ENCODE measurements at regions not wholly inside any gene's neighbourhood (a gene's known extent, or its start where the extent isn't known, plus 50 kb on each side); places are given as distances from the start of the nearest gene placed in this dataset.

DNA sequence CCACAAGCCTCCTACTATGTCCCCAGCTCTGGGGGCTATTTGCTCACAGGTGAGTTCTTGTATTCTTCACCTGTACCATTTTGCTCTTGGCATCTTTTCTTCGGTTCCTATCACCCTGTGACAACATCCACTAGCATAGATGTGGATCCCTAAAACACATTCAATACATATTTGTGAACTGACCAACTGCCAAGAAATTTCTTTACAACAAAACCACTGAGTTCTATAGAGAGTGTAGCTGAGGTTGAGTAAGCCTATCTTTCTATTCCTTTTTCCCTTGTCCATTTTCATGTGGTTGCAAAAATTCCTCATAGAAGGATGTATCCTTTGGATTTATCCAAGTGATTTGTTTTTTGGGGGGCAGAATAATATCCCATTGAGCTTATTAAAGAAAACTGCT lies 192.7 kb upstream of the ITGA4 start:
- H3K36me3 ChIP-seq (ENCODE audit: control insufficient read depth in 4 of 4, insufficient read depth in 3 of 4, low read depth in 1 of 4, low read length in 3 of 4): no peaks in the 10 kb centered on the region
- 67% methylated on average over 1 of the region's 1 CpG for WGBS
- H3K4me1 ChIP-seq (ENCODE audit: control insufficient read depth in 4 of 4, insufficient read depth in 4 of 4, low read length in 3 of 4): no peaks in the 10 kb centered on the region
- H3K27ac ChIP-seq (ENCODE audit: low read depth in 1 of 2, low read length in 2 of 2): no peak overlapping the region
- TF ChIP-seq RAD21 (IDR thresholded peaks at IDR 0.05) (no peak), HNF4A (conservative IDR thresholded peaks at IDR 0.05) (no peak), FOXA2 (IDR thresholded peaks at IDR 0.05) (no peak), GABPA (IDR thresholded peaks at IDR 0.05 in 1 of 2, conservative IDR thresholded peaks at IDR 0.05 in 1 of 2) (no peak), HNF4G (IDR thresholded peaks at IDR 0.05) (no peak)
- TF ChIP-seq, protein P1, sequence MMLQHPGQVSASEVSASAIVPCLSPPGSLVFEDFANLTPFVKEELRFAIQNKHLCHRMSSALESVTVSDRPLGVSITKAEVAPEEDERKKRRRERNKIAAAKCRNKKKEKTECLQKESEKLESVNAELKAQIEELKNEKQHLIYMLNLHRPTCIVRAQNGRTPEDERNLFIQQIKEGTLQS (IDR thresholded peaks at IDR 0.05): no peak
- no peak overlapping the region for H3K9ac ChIP-seq (ENCODE audit: low read depth in 1 of 2, low read length in 2 of 2)
- H3K4me3 ChIP-seq (ENCODE audit: low read depth in 1 of 3, low read length in 3 of 3): no peak overlapping the region
- DNase-seq (ENCODE audit: low spot score): no peak
- no peaks in the 10 kb centered on the region for H3K9me3 ChIP-seq (ENCODE audit: control insufficient read depth in 4 of 4, low read length in 3 of 4)
- no peaks in the 10 kb centered on the region for H3K27me3 ChIP-seq (ENCODE audit: control insufficient read depth in 4 of 4, insufficient read depth in 4 of 4, low read length in 3 of 4)

DNA sequence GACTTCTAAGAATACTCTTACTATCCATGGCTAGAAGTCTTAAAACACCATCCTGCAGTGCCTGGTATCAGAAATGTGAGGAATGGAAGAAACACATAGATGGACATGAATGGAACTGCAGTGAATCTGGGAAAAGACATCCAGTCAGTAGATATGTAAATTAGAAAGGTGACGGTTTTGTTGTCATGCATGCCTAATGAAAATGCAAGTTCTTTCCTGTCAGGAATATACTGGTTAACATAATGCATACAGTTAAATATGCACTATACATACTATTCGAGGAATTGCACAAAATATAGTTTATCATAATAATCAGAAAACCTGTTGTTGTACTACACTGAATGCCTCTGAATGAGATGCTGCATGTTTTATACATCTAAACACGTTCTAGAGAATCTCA lies 190.6 kb upstream of the ITGA4 start:
- WGBS: 71% methylated on average over 3 of the region's 3 CpGs
- DNase-seq (ENCODE audit: low spot score): no peak
- TF ChIP-seq, protein P2, sequence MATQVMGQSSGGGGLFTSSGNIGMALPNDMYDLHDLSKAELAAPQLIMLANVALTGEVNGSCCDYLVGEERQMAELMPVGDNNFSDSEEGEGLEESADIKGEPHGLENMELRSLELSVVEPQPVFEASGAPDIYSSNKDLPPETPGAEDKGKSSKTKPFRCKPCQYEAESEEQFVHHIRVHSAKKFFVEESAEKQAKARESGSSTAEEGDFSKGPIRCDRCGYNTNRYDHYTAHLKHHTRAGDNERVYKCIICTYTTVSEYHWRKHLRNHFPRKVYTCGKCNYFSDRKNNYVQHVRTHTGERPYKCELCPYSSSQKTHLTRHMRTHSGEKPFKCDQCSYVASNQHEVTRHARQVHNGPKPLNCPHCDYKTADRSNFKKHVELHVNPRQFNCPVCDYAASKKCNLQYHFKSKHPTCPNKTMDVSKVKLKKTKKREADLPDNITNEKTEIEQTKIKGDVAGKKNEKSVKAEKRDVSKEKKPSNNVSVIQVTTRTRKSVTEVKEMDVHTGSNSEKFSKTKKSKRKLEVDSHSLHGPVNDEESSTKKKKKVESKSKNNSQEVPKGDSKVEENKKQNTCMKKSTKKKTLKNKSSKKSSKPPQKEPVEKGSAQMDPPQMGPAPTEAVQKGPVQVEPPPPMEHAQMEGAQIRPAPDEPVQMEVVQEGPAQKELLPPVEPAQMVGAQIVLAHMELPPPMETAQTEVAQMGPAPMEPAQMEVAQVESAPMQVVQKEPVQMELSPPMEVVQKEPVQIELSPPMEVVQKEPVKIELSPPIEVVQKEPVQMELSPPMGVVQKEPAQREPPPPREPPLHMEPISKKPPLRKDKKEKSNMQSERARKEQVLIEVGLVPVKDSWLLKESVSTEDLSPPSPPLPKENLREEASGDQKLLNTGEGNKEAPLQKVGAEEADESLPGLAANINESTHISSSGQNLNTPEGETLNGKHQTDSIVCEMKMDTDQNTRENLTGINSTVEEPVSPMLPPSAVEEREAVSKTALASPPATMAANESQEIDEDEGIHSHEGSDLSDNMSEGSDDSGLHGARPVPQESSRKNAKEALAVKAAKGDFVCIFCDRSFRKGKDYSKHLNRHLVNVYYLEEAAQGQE (IDR thresholded peaks at IDR 0.05): no peak
- TF ChIP-seq FOXA1 (IDR thresholded peaks at IDR 0.05) (no peak), RXRA (IDR thresholded peaks at IDR 0.05) (no peak), HNF4G (IDR thresholded peaks at IDR 0.05) (no peak), RAD21 (IDR thresholded peaks at IDR 0.05) (no peak), GABPA (IDR thresholded peaks at IDR 0.05 in 1 of 2, conservative IDR thresholded peaks at IDR 0.05 in 1 of 2) (no peak), TAF1 (conservative IDR thresholded peaks at IDR 0.05) (no peak), JUND (IDR thresholded peaks at IDR 0.05) (no peak), SP1 (IDR thresholded peaks at IDR 0.05) (no peak), NR2F2 (IDR thresholded peaks at IDR 0.05) (no peak)
- TF ChIP-seq, protein P1 (IDR thresholded peaks at IDR 0.05): no peak
- TF ChIP-seq, protein P3, sequence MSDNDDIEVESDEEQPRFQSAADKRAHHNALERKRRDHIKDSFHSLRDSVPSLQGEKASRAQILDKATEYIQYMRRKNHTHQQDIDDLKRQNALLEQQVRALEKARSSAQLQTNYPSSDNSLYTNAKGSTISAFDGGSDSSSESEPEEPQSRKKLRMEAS (IDR thresholded peaks at IDR 0.05): no peak
- TF ChIP-seq, protein P4, sequence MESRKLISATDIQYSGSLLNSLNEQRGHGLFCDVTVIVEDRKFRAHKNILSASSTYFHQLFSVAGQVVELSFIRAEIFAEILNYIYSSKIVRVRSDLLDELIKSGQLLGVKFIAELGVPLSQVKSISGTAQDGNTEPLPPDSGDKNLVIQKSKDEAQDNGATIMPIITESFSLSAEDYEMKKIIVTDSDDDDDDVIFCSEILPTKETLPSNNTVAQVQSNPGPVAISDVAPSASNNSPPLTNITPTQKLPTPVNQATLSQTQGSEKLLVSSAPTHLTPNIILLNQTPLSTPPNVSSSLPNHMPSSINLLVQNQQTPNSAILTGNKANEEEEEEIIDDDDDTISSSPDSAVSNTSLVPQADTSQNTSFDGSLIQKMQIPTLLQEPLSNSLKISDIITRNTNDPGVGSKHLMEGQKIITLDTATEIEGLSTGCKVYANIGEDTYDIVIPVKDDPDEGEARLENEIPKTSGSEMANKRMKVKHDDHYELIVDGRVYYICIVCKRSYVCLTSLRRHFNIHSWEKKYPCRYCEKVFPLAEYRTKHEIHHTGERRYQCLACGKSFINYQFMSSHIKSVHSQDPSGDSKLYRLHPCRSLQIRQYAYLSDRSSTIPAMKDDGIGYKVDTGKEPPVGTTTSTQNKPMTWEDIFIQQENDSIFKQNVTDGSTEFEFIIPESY (IDR thresholded peaks at IDR 0.05): no peak
- Histone ChIP-seq H3K4me1 (ENCODE audit: control insufficient read depth in 4 of 4, insufficient read depth in 4 of 4, low read length in 3 of 4) (no peaks in the 10 kb centered on the region), H3K4me3 (ENCODE audit: low read depth in 1 of 3, low read length in 3 of 3) (no peak overlapping the region), H3K9ac (ENCODE audit: low read depth in 1 of 2, low read length in 2 of 2) (no peak overlapping the region), H3K36me3 (ENCODE audit: control insufficient read depth in 4 of 4, insufficient read depth in 3 of 4, low read depth in 1 of 4, low read length in 3 of 4) (no peaks in the 10 kb centered on the region), H3K27me3 (ENCODE audit: control insufficient read depth in 4 of 4, insufficient read depth in 4 of 4, low read length in 3 of 4) (no peaks in the 10 kb centered on the region), H3K9me3 (ENCODE audit: control insufficient read depth in 4 of 4, low read length in 3 of 4) (no peaks in the 10 kb centered on the region), H3K27ac (ENCODE audit: low read depth in 1 of 2, low read length in 2 of 2) (no peak overlapping the region)
